ENCODE measurements at regions not wholly inside any gene's neighbourhood (a gene's known extent, or its start where the extent isn't known, plus 50 kb on each side); places are given as distances from the start of the nearest gene placed in this dataset.
A peak's percentile ranks its signal among the peaks of the same experiment; 100 is the strongest.
"Not testable (repeated sequence)": the region's sequence is repeated elsewhere in the genome, so short reads cannot be mapped to it uniquely, and the experiment has no call there.

GRCh38 chr14:34381304-34381703 is 80.7 kb downstream of the SPTSSA start:
- not testable (repeated sequence) for DNase-seq (ENCODE audit: low spot score)

DNA sequence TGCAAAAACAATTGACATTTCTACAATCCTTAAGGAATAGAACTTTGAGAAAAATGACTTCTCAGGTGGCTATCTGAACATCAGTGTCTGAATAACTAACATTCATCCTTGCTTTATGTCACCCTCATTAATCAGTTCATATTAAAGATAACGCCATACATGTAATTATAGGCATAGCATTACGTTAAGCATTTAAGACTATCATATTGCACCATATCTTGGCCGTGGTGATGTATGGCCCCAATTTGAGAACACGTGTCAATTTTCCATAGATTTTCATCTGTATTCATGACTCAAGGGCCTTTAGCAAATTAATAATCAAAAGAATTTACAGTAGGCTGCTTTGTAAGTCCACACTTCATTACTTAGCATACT is 81.6 kb downstream of the SPTSSA start:
- no peak for DNase-seq (ENCODE audit: low spot score)

GRCh38 chr14:34379816-34380470 is 82.1 kb downstream of the SPTSSA start:
- no peak for DNase-seq (ENCODE audit: low spot score)

DNA sequence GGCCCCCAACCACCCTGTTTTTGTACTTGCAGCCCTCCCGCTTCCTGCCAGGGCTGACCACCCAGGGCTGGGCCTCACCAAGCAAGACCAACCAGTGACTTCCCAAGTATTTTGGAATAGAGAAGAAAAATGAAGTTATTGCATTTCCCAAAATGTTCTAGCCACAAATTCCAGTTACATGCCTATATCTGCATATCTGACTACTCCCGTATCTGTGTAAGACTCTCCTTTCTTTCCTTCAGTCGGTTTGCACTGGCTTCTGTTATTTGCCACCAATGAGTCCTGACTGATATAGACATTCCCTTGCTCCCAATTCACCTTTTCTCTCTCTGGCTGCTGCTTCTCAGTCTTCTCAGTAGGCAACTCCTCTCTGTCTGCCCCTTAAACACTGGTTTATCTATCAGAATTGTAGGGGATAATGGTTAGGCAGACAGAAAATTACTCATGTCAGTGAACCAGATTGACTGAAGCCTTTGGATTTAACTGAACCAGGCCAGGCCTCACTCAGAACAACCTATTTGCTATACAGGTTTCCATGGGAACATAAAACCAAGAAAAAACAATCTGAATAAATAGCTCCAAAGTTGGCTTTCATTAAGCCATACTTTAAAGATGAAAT is 85.3 kb downstream of the SPTSSA start:
- DNase-seq (ENCODE audit: low spot score) = no peak

- DNase-seq (ENCODE audit: low spot score) = no peak
These were observed 86.9 kb downstream of the SPTSSA start for GRCh38 chr14:34374998-34375740.

DNA sequence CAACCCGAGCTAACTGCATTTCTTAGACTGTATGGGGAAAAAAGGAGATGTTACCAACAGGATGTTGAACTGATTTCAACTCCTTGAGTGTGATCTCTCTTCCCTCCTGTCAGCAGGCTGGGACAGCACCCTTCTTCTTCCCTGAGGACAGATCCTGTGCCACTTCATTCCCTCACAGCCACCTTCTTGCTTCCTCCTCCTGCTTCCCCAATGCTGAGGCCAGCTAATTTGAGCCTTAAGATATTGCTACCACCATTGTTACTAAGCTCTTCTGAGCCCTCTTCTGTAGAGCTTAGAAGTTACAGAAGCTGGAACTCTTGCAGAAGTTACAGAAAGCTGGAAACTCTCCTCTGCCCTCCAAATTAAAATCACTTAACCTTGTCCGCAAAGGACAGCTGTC is 88.8 kb downstream of the SPTSSA start:
- DNase-seq (ENCODE audit: low spot score) = no peak

DNA sequence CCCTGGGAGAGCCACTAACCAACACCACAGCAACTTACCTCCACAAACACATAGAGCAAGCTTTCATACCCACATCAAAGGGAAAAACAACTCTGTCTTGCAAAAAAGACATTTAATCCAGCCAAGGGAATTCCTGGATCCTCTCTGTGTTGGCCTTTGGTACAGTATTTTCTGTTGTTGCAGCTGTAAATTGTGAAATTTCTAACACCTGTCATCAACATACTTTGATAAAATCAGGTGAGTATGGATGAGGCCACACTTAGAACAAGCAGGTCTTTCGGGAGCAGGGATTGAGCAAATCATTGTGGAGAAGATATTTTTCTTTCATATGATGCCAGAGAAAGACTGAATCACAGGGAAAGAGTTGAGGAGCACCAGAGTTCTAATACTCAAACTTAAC is 89.3 kb downstream of the SPTSSA start:
- DNase-seq (ENCODE audit: low spot score) = no peak

GRCh38 chr14:34369648-34370030 is 92.4 kb downstream of the SPTSSA start:
- no peak for DNase-seq (ENCODE audit: low spot score)

- DNase-seq (ENCODE audit: low spot score) = no peak
These were observed 92.9 kb downstream of the SPTSSA start for GRCh38 chr14:34368971-34369647.

- DNase-seq (ENCODE audit: low spot score) = no peak
These were observed 93.7 kb downstream of the SPTSSA start for GRCh38 chr14:34368115-34368970.

GRCh38 chr14:34365309-34365915 is 96.6 kb downstream of the SPTSSA start:
- DNase-seq (ENCODE audit: low spot score) = peak; percentile 7

GRCh38 chr14:34364201-34364600 is 97.8 kb downstream of the SPTSSA start:
- DNase-seq (ENCODE audit: low spot score) = no peak

DNA sequence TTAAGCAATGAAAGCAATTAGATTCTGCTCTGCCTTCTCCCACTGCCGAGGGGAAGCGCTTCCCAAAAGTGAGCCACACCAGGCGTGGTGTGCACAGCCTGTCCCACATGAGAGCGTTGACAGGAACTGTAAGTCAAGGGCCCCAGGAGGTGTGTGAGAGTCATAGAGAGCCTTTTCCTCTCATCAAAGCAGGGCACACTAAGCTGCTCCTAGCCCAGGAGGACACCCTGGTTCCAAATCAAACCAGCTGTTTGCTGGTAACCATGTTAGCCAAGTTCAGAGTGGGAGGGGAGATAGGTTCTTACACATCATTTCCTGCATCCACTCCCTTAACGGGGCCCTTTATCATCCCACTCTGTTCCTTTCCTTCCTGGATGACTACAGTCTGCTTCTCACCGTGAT is 98.3 kb downstream of the SPTSSA start:
- DNase-seq (ENCODE audit: low spot score) = no peak

- DNase-seq (ENCODE audit: low spot score) = no peak
These were observed 99.3 kb downstream of the SPTSSA start for GRCh38 chr14:34362641-34363251.

DNA sequence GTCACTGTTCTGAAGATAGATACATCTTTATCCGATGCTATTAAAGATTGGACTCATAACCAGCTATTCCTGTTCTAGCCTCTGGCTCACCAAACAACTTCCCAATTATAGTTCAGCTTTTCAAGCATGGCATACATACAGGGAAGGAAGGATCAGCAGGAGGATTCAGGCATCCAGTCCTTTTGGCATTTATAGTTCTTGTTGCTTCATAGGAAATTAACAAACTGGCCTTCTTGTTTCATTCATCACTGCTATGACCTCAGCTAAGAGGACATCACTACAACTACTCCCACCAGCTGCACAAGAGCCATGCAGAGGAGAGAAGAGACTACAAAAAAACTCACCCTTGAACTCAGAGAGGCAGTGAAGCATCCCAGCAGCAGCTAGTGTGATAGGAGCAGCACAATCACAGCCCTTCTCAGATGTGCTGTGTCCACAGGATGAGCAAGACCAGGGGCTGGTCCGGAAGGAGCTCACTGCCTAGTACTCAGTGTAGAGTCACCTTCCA is 100.5 kb downstream of the SPTSSA start:
- no peak for DNase-seq (ENCODE audit: low spot score)

DNA sequence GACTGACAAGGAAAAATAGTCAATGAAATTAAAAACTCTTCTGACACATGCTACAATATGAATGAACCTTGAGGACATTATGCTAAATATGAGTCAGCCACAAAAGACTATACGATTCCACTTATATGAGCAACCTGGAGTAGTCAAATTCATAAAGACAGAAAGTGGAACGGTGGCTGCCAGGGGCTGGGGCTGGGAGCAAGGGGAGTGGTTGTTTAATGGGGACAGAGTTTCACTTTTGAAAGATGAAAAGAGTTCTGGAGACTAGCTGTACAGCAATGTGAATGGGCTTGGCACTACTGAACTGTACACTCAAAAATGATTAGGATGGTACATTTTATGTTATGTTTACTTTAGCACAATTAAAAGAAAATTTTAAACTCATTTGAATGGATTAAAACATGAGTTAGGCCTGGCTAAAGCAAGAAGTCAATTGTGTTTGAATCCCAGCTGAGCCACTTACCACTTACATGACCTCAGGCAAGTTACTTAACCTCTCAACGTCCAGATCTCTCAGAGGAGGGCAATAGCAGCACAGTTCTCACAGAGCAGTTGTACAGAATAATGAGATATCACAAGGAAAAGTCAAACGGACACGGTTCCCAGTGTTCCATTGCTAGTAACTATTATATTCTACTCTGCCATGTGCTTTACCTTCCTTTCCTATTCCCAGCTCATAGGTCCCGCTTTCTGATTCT is 102.5 kb downstream of the SPTSSA start:
- no peak for DNase-seq (ENCODE audit: low spot score)

GRCh38 chr14:34356264-34356654 is 105.8 kb downstream of the SPTSSA start:
- no peak for DNase-seq (ENCODE audit: low spot score)

DNA sequence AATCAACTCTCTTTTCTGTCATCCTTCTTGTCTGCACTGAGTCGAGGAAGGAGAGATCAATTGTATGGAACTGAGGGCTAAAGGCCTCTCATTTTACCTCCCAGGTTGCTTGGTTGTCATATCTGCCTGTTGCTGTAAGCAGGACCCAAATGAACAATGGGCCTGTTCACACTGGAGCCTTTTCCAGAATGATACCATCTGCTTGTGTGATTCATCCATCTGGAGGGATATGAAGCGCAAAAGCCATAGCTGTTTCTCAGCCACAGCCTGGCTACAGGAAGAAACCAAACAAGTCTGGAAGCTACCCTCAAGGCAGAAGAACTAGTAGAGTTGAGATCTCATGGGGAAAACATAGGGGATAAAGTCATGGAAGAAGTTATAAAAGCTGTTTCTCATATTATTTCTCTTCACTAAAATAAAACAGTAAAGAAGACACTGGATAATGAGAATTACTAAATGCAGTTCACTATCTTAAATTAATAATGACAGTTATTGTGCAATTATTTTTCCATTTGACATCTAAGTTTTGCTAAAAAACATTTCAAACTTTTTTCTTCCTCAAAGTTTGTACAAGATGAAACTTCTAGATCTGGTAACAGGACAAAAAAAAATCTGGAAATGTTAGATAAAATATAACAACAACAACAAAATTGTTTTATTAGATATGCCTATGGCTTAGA is 106.3 kb downstream of the SPTSSA start:
- DNase-seq (ENCODE audit: low spot score) = no peak

DNA sequence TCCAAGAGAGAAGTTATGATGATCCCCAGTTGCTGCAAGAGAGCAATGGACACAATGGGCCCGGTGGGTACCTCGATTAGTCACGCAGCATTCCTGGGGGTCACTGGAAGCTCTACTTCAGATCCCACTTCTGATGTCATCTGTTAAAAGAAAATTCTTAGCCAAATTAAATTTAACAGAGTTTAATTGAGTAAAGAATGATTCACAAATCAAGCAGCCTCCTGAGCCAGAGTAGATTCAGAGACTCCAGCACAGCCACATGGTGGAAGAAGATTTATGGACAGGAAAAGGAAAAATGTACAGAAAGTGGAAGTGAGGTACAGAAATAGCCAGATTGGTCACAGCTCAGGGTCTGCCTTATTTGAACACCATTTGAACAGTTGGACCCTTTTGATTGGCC is 107.5 kb downstream of the SPTSSA start:
- no peak for DNase-seq (ENCODE audit: low spot score)

- no peak for DNase-seq (ENCODE audit: low spot score)
These were observed 111.1 kb downstream of the SPTSSA start for GRCh38 chr14:34350903-34351302.

All from hepatic stellate cell (primary cell).